HG03521 (cell line): ENCODE measurements at regions not wholly inside any gene's neighbourhood (a gene's known extent, or its start where the extent isn't known, plus 50 kb on each side); places are given as distances from the start of the nearest gene placed in this dataset.
"Not testable (repeated sequence)": the region's sequence is repeated elsewhere in the genome, so short reads cannot be mapped to it uniquely, and the experiment has no call there.

Experiments used
- ATAC-seq: cut with Tn5 transposase; IDR thresholded peaks from one replicate; pipeline ENCODE4 v1.9.1; 2021; ENCODE audit warnings: mild to moderate bottlenecking, moderate library complexity; ENCODE audit not compliant: unreplicated experiment

- no peak for ATAC-seq
Observed at GRCh38 chr4:189547559-189547958, 393.1 kb upstream of the FRG1 start.

GRCh38 chr4:189548484-189549125 lies 392.1 kb upstream of the FRG1 start:
- no peak for ATAC-seq

GRCh38 chr4:189551931-189552670 lies 388.6 kb upstream of the FRG1 start:
- ATAC-seq = not testable (repeated sequence)

GRCh38 chr4:189560605-189561004 lies 380.1 kb upstream of the FRG1 start:
- ATAC-seq = not testable (repeated sequence)

GRCh38 chr4:189563751-189564150 lies 376.9 kb upstream of the FRG1 start:
- ATAC-seq = not testable (repeated sequence)

- ATAC-seq = not testable (repeated sequence)
Observed at GRCh38 chr4:189566271-189566670, 374.4 kb upstream of the FRG1 start.

GRCh38 chr4:189566900-189567299 lies 373.8 kb upstream of the FRG1 start:
- not testable (repeated sequence) for ATAC-seq

GRCh38 chr4:189579645-189580044 lies 361.0 kb upstream of the FRG1 start:
- not testable (repeated sequence) for ATAC-seq

- not testable (repeated sequence) for ATAC-seq
Observed at GRCh38 chr4:189586908-189587632, 353.6 kb upstream of the FRG1 start.

GRCh38 chr4:189589201-189589600 lies 351.5 kb upstream of the FRG1 start:
- not testable (repeated sequence) for ATAC-seq

- no peak for ATAC-seq
Observed at GRCh38 chr4:189592890-189593289, 347.8 kb upstream of the FRG1 start.

GRCh38 chr4:189597341-189597740 lies 343.3 kb upstream of the FRG1 start:
- ATAC-seq = no peak

- no peak for ATAC-seq
Observed at GRCh38 chr4:189600264-189600663, 340.4 kb upstream of the FRG1 start.

- no peak for ATAC-seq
Observed at GRCh38 chr4:189600718-189601435, 339.8 kb upstream of the FRG1 start.

GRCh38 chr4:189602827-189603226 lies 337.8 kb upstream of the FRG1 start:
- ATAC-seq = not testable (repeated sequence)

GRCh38 chr4:189610571-189610970 lies 330.1 kb upstream of the FRG1 start:
- not testable (repeated sequence) for ATAC-seq

GRCh38 chr4:189613207-189613606 lies 327.5 kb upstream of the FRG1 start:
- no peak for ATAC-seq

GRCh38 chr4:189615217-189615663 lies 325.4 kb upstream of the FRG1 start:
- no peak for ATAC-seq

- not testable (repeated sequence) for ATAC-seq
Observed at GRCh38 chr4:189617741-189618140, 322.9 kb upstream of the FRG1 start.

- not testable (repeated sequence) for ATAC-seq
Observed at GRCh38 chr4:189619441-189620250, 321.0 kb upstream of the FRG1 start.
